ENCODE measurements at regions not wholly inside any gene's neighbourhood (a gene's known extent, or its start where the extent isn't known, plus 50 kb on each side); places are given as distances from the start of the nearest gene placed in this dataset.
"Not testable (repeated sequence)": the region's sequence is repeated elsewhere in the genome, so short reads cannot be mapped to it uniquely, and the experiment has no call there.

DNA sequence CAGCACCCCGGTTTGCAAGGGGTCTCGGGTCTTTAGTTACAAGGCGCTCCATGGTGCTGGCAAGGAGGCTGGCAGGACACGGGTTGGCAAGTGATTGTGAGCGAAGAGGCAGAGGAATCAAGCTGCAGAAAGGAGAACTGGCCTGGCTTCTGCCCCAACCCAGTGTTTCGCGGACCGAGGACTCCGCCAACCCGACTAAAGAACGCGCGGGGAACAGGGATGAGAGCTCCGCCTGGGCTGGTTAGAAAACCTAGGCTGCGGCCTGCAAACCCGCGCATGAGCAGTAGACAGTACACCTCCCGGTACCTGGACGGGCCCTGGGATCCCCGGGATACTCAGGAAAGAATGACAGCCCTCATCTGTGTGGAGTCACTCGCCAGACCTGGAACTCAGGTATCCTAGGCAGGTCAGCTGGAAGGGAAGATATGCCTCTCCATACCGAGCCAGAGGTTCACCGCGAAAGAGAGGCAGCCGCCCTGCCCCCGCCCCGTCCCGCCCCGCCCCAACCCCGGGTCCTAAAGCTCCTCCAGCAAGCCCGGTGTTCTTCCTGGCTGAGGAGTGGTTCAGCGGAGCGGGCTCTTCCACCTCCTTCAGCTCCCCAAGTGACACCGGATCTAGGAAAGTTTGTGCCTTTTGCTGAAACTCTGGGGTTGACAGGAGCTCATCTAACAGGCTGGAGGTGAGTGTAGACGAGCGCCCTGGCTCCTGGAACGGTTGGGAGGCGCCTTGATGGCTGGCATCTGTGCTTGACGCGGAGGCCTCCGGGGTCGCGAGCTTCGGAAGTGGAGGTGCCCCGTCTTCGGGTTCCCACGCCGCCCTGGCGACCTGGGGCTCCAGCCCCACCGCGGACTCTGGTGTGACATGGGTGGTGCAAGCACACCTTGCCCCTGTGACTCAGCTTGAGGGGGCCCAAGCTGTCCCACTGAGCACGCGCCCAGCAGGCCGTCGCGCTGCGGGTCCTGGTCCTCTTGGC, 1847.3 kb upstream of the DEFB115 start:
- ATAC-seq (ENCODE audit: low FRiP score) (no peak), DNase-seq (ENCODE audit: low spot score) (no peak)
- TF ChIP-seq CTCF (IDR thresholded peaks at IDR 0.05) = no peak

- TF ChIP-seq CTCF (IDR thresholded peaks at IDR 0.05) = no peak
- ATAC-seq (ENCODE audit: low FRiP score) (no peak), DNase-seq (ENCODE audit: low spot score) (no peak)
Measured at GRCh38 chr20:29410806-29411457, 1846.5 kb upstream of the DEFB115 start.

GRCh38 chr20:29411458-29411820, 1846.0 kb upstream of the DEFB115 start:
- ATAC-seq (ENCODE audit: low FRiP score); DNase-seq (ENCODE audit: low spot score): not testable (repeated sequence)

- no peak for TF ChIP-seq CTCF (IDR thresholded peaks at IDR 0.05)
- DNase-seq (ENCODE audit: low spot score) = no peak
- no peak for ATAC-seq (ENCODE audit: low FRiP score)
Measured at GRCh38 chr20:29419378-29419777, 1838.1 kb upstream of the DEFB115 start.

- no peak for TF ChIP-seq CTCF (IDR thresholded peaks at IDR 0.05)
- no peak for ATAC-seq (ENCODE audit: low FRiP score)
- no peak for DNase-seq (ENCODE audit: low spot score)
Measured at GRCh38 chr20:29427201-29428060, 1830.0 kb upstream of the DEFB115 start.

GRCh38 chr20:29430531-29430930, 1826.9 kb upstream of the DEFB115 start:
- ATAC-seq (ENCODE audit: low FRiP score) (no peak), DNase-seq (ENCODE audit: low spot score) (no peak)
- no peak for TF ChIP-seq CTCF (IDR thresholded peaks at IDR 0.05)

- DNase-seq (ENCODE audit: low spot score); ATAC-seq (ENCODE audit: low FRiP score): not testable (repeated sequence)
Measured at GRCh38 chr20:29440721-29441120, 1816.7 kb upstream of the DEFB115 start.

Data from omental fat pad (tissue), 3 donors.